ENCODE measurements at regions not wholly inside any gene's neighbourhood (a gene's known extent, or its start where the extent isn't known, plus 50 kb on each side); places are given as distances from the start of the nearest gene placed in this dataset.

- TF ChIP-seq CTCF (IDR thresholded peaks at IDR 0.05) (no peak), ZFX (IDR thresholded peaks at IDR 0.05; ENCODE audit: borderline replicate concordance) (no peak)
Measured at GRCh38 chr11:67745181-67745726, 70.8 kb upstream of the ALDH3B2 start.

Measured in 22Rv1 (cell line).